ENCODE measurements at regions not wholly inside any gene's neighbourhood (a gene's known extent, or its start where the extent isn't known, plus 50 kb on each side); places are given as distances from the start of the nearest gene placed in this dataset.

DNA sequence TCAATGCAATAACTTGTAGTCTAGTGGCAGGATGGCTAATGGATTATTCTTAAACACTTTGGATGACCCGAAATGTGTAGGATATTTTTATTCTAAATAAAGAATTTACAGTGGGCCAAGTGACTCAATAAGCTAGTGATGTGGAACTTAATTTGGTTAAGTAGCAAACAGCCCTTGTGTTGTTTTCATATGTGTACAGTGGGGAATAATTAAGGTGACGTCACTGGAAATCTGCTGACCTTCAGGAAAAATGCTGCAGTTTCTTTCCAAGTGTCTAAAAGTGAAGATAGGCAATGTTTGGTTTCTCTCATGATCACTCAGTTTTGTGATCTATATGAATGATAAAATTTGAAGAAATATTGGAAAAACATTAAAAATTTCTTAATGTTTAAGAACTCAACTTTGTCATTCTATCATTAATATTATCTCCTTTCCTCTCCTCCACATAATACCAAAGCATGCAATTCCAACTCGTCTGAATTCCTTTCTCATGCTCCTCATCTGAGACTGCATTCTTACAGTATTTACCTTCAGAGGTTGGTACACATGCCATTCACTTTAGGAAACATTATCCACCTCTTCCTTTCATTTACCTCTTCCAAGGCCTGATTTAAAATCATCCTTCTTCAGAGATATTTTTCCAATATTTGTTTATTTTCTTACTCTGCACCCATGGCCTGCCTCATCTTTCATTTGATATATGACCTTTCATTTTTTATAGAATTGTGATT is 414.6 kb upstream of the ARPP21 start:
- Histone ChIP-seq H3K27ac (ENCODE audit: low read length) (no peak overlapping the region), H3K4me1 (ENCODE audit: control insufficient read depth, insufficient read depth, low read length) (no peaks in the 10 kb centered on the region), H3K9me3 (ENCODE audit: control insufficient read depth, insufficient read depth, low read depth, low read length) (no peaks in the 10 kb centered on the region), H3K4me3 (ENCODE audit: low read depth in 2 of 2, low read length in 2 of 2) (no peak overlapping the region), H3K27me3 (ENCODE audit: control insufficient read depth, insufficient read depth, low read length) (no peaks in the 10 kb centered on the region), H3K36me3 (ENCODE audit: control insufficient read depth, insufficient read depth, low read length) (no peaks in the 10 kb centered on the region)
- intact Hi-C loops (cut with micrococcal nuclease; ENCODE audit: unreplicated experiment): no loop called here
- TF ChIP-seq, protein P1, sequence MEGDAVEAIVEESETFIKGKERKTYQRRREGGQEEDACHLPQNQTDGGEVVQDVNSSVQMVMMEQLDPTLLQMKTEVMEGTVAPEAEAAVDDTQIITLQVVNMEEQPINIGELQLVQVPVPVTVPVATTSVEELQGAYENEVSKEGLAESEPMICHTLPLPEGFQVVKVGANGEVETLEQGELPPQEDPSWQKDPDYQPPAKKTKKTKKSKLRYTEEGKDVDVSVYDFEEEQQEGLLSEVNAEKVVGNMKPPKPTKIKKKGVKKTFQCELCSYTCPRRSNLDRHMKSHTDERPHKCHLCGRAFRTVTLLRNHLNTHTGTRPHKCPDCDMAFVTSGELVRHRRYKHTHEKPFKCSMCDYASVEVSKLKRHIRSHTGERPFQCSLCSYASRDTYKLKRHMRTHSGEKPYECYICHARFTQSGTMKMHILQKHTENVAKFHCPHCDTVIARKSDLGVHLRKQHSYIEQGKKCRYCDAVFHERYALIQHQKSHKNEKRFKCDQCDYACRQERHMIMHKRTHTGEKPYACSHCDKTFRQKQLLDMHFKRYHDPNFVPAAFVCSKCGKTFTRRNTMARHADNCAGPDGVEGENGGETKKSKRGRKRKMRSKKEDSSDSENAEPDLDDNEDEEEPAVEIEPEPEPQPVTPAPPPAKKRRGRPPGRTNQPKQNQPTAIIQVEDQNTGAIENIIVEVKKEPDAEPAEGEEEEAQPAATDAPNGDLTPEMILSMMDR (IDR thresholded peaks at IDR 0.05): no peak
- no peak for TF ChIP-seq POLR2AphosphoS5 (IDR thresholded peaks at IDR 0.05; ENCODE audit: low read depth, low read length)
- TF ChIP-seq SIN3A (IDR thresholded peaks at IDR 0.05; ENCODE audit: borderline replicate concordance, insufficient read depth, low read depth, low read length): no peak
- TF ChIP-seq, protein P2, sequence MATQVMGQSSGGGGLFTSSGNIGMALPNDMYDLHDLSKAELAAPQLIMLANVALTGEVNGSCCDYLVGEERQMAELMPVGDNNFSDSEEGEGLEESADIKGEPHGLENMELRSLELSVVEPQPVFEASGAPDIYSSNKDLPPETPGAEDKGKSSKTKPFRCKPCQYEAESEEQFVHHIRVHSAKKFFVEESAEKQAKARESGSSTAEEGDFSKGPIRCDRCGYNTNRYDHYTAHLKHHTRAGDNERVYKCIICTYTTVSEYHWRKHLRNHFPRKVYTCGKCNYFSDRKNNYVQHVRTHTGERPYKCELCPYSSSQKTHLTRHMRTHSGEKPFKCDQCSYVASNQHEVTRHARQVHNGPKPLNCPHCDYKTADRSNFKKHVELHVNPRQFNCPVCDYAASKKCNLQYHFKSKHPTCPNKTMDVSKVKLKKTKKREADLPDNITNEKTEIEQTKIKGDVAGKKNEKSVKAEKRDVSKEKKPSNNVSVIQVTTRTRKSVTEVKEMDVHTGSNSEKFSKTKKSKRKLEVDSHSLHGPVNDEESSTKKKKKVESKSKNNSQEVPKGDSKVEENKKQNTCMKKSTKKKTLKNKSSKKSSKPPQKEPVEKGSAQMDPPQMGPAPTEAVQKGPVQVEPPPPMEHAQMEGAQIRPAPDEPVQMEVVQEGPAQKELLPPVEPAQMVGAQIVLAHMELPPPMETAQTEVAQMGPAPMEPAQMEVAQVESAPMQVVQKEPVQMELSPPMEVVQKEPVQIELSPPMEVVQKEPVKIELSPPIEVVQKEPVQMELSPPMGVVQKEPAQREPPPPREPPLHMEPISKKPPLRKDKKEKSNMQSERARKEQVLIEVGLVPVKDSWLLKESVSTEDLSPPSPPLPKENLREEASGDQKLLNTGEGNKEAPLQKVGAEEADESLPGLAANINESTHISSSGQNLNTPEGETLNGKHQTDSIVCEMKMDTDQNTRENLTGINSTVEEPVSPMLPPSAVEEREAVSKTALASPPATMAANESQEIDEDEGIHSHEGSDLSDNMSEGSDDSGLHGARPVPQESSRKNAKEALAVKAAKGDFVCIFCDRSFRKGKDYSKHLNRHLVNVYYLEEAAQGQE (IDR thresholded peaks at IDR 0.05; ENCODE audit: insufficient read depth in 1 of 2, low read depth in 2 of 2, low read length in 1 of 2): no peak
- no peak for TF ChIP-seq TCF7L2 (IDR thresholded peaks at IDR 0.05; ENCODE audit: low read depth, low read length)
- in situ Hi-C loops (cut with HindIII; ENCODE audit: low pct_unique_long_range_greater_than_20kb, low sequenced_read_pairs): no loop called here
- CTCF ChIA-PET: no interaction called here
- ATAC-seq (no peak), DNase-seq (ENCODE audit: low read depth, low spot score) (no peak)
- BruUV-seq (replicated peaks): no TSS peak
- POLR2A ChIA-PET: no interaction called here

DNA sequence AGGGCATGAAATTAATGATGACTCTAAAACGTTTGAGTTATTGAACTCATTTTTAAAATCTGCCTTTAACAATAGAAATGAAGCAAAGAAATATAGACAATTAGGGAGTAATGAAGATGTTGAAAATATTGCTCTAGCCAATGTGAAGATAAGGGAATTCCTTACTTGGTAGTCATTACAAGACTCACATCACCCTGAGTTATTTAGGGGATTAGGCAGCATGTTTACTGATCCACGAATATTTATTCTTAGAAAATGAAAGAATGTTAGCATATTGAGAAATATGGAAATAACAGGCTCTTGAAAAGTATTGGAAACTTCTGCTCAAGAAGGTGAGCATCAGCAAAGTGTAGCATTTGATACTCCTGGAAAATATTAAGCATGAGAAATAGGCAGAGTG is 398.1 kb upstream of the ARPP21 start:
- DNase-seq (ENCODE audit: low read depth, low spot score): no peak
- TF ChIP-seq TCF7L2 (IDR thresholded peaks at IDR 0.05; ENCODE audit: low read depth, low read length): no peak
- TF ChIP-seq SIN3A (IDR thresholded peaks at IDR 0.05; ENCODE audit: borderline replicate concordance, insufficient read depth, low read depth, low read length): no peak
- TF ChIP-seq, protein P1 (IDR thresholded peaks at IDR 0.05): no peak
- TF ChIP-seq, protein P2 (IDR thresholded peaks at IDR 0.05; ENCODE audit: insufficient read depth in 1 of 2, low read depth in 2 of 2, low read length in 1 of 2): no peak
- TF ChIP-seq POLR2AphosphoS5 (IDR thresholded peaks at IDR 0.05; ENCODE audit: low read depth, low read length): no peak
- in situ Hi-C loops (cut with HindIII; ENCODE audit: low pct_unique_long_range_greater_than_20kb, low sequenced_read_pairs): no loop called here
- no peaks in the 10 kb centered on the region for H3K9me3 ChIP-seq (ENCODE audit: control insufficient read depth, insufficient read depth, low read depth, low read length)
- H3K27me3 ChIP-seq (ENCODE audit: control insufficient read depth, insufficient read depth, low read length): no peaks in the 10 kb centered on the region
- no peak overlapping the region for H3K27ac ChIP-seq (ENCODE audit: low read length)
- ATAC-seq: no peak
- H3K4me1 ChIP-seq (ENCODE audit: control insufficient read depth, insufficient read depth, low read length): no peaks in the 10 kb centered on the region
- no peaks in the 10 kb centered on the region for H3K36me3 ChIP-seq (ENCODE audit: control insufficient read depth, insufficient read depth, low read length)
- CTCF ChIA-PET: no interaction called here
- BruUV-seq (replicated peaks): no TSS peak
- intact Hi-C loops (cut with micrococcal nuclease; ENCODE audit: unreplicated experiment): no loop called here
- POLR2A ChIA-PET: no interaction called here
- H3K4me3 ChIP-seq (ENCODE audit: low read depth in 2 of 2, low read length in 2 of 2): no peak overlapping the region
